Hepatocyte (in vitro differentiated cells): ENCODE measurements at regions not wholly inside any gene's neighbourhood (a gene's known extent, or its start where the extent isn't known, plus 50 kb on each side); places are given as distances from the start of the nearest gene placed in this dataset.

ENCODE experiments used
- CTCF ChIP-seq: fragments of 200-600 bp; sonication (generic); IDR thresholded peaks from 2 replicates; pipeline ENCODE4 v1.5.1; 2016; ENCODE audit warnings: antibody characterized with exemption, mild to moderate bottlenecking; ENCODE audit not compliant: poor library complexity
- EZH2phosphoT487 ChIP-seq: fragments of 200-600 bp; sonication (generic); IDR thresholded peaks from one replicate; pipeline ENCODE4 v1.6.1; 2018; ENCODE audit warnings: antibody characterized with exemption, mild to moderate bottlenecking, low read depth, moderate library complexity; ENCODE audit not compliant: unreplicated experiment, severe bottlenecking

- TF ChIP-seq EZH2phosphoT487 (no peak), CTCF (no peak)
Measured at GRCh38 chr2:13578547-13578946, 861.8 kb downstream of the TRIB2 start.
